ENCODE measurements at regions not wholly inside any gene's neighbourhood (a gene's known extent, or its start where the extent isn't known, plus 50 kb on each side); places are given as distances from the start of the nearest gene placed in this dataset.

DNA sequence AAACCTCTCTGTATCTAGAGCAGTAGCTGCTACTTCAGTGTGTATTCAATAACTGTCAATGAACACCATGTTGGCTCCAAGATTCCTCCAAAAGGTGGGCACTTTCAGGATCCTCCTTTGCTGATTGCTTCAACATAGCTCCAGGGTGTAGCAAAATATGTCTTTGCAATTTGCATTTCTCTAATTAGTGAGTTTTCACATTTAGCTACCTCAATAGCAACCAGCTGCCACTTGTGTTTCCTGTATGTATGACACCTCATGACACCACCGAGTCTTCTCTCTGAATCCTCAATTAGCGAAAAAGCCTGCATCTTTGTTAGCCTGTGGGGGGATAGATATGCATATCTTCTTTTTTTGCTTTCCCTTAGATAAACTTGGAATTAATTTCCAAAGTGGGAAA is 898.3 kb upstream of the FAT3 start:
- Histone ChIP-seq H2AFZ (ENCODE audit: low read depth) (no peak overlapping the region), H4K20me1 (ENCODE audit: insufficient read depth) (no peaks in the 10 kb centered on the region), H3K27me3 (ENCODE audit: insufficient read depth, low read depth) (no peaks in the 10 kb centered on the region), H3K4me3 (IDR thresholded peaks at IDR 0.05; ENCODE audit: insufficient read depth, low read depth, low read length) (no peak overlapping the region), H3K4me1 (ENCODE audit: low read depth, poor library complexity, severe bottlenecking) (no peaks in the 10 kb centered on the region), H3K79me2 (ENCODE audit: insufficient read depth, low read depth) (no peaks in the 10 kb centered on the region), H3K27ac (no peak overlapping the region), H3K4me2 (no peak overlapping the region), H3K9ac (no peak overlapping the region), H3K36me3 (ENCODE audit: insufficient read depth) (no peaks in the 10 kb centered on the region)
- TF ChIP-seq CTCF (conservative IDR thresholded peaks at IDR 0.05; ENCODE audit: low read depth, low read length): no peak

- Histone ChIP-seq H4K20me1 (ENCODE audit: insufficient read depth) (no peaks in the 10 kb centered on the region), H3K4me1 (ENCODE audit: low read depth, poor library complexity, severe bottlenecking) (no peaks in the 10 kb centered on the region), H3K27me3 (ENCODE audit: insufficient read depth, low read depth) (no peaks in the 10 kb centered on the region), H2AFZ (ENCODE audit: low read depth) (no peak overlapping the region), H3K4me2 (no peak overlapping the region), H3K4me3 (IDR thresholded peaks at IDR 0.05; ENCODE audit: insufficient read depth, low read depth, low read length) (no peak overlapping the region), H3K9ac (no peak overlapping the region), H3K36me3 (ENCODE audit: insufficient read depth) (no peaks in the 10 kb centered on the region), H3K79me2 (ENCODE audit: insufficient read depth, low read depth) (no peaks in the 10 kb centered on the region), H3K27ac (no peak overlapping the region)
- no peak for TF ChIP-seq CTCF (conservative IDR thresholded peaks at IDR 0.05; ENCODE audit: low read depth, low read length)
Observed at GRCh38 chr11:91314521-91314920, 910.1 kb upstream of the FAT3 start.

DNA sequence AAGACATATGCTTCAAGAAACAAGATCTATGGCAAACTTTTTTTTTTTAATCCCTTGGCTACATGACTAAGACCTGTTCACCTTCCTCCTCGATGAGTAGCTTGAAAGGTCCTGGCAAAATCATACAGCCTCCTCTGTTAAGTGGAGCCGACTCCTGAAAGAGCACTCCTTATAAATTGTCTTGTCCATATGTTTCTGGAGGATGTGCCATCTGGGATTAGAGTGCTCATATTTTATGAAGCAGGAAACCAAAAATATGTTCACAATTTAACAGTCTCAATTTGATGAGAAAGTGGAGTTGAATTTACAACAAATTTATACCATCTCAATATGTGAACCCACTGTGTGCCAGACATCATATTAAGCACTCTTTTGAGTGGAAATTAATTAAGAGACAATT is 912.1 kb upstream of the FAT3 start:
- Histone ChIP-seq H3K27ac (no peak overlapping the region), H3K4me3 (IDR thresholded peaks at IDR 0.05; ENCODE audit: insufficient read depth, low read depth, low read length) (no peak overlapping the region), H2AFZ (ENCODE audit: low read depth) (no peak overlapping the region), H3K36me3 (ENCODE audit: insufficient read depth) (no peaks in the 10 kb centered on the region), H3K9ac (no peak overlapping the region), H3K4me2 (no peak overlapping the region), H4K20me1 (ENCODE audit: insufficient read depth) (no peaks in the 10 kb centered on the region), H3K27me3 (ENCODE audit: insufficient read depth, low read depth) (no peaks in the 10 kb centered on the region), H3K79me2 (ENCODE audit: insufficient read depth, low read depth) (no peaks in the 10 kb centered on the region), H3K4me1 (ENCODE audit: low read depth, poor library complexity, severe bottlenecking) (no peaks in the 10 kb centered on the region)
- TF ChIP-seq CTCF (conservative IDR thresholded peaks at IDR 0.05; ENCODE audit: low read depth, low read length): no peak

DNA sequence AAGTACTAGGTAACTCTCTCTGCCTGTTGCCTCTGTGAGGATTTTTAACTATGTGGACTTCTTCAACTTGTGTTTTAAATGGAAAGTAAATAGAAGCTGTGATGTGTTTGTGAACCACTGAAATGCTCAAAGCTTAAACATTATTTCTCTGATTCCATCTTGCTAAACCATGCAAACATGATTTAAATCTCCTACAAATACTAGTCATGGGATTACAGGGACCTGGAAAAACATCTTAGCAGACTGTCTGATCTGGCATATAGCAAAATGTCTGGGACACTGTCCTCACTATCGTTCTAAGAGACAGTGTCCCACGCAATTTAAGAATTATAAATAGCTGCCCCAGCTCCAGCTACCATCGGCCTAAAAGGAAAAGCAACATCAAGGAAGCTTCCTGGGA is 914.5 kb upstream of the FAT3 start:
- H2AFZ ChIP-seq (ENCODE audit: low read depth): no peak overlapping the region
- no peaks in the 10 kb centered on the region for H4K20me1 ChIP-seq (ENCODE audit: insufficient read depth)
- no peak overlapping the region for H3K4me3 ChIP-seq (IDR thresholded peaks at IDR 0.05; ENCODE audit: insufficient read depth, low read depth, low read length)
- H3K79me2 ChIP-seq (ENCODE audit: insufficient read depth, low read depth): no peaks in the 10 kb centered on the region
- no peak overlapping the region for H3K27ac ChIP-seq
- no peaks in the 10 kb centered on the region for H3K4me1 ChIP-seq (ENCODE audit: low read depth, poor library complexity, severe bottlenecking)
- no peak for TF ChIP-seq CTCF (conservative IDR thresholded peaks at IDR 0.05; ENCODE audit: low read depth, low read length)
- H3K4me2 ChIP-seq: no peak overlapping the region
- H3K27me3 ChIP-seq (ENCODE audit: insufficient read depth, low read depth): no peaks in the 10 kb centered on the region
- no peak overlapping the region for H3K9ac ChIP-seq
- no peaks in the 10 kb centered on the region for H3K36me3 ChIP-seq (ENCODE audit: insufficient read depth)

DNA sequence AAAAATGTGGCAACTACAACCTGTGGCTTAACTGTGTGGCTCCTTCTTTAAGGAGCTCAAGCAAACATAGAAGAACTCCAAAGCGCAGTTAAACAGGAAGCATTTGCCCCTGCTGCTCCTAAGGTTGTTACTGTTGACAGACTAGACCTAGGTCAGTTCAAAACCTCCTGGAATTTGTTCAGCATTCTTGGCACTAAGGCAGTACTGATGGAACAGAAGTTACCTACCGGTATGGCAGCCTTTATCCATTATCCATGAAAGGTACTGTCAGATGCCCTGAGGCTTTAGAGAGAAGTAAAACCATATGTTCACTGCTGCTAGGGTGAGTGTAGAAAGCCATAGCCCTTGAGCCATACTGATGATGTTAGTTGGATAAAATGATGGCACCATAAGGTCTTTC is 916.5 kb upstream of the FAT3 start:
- no peak overlapping the region for H3K9ac ChIP-seq

More for the DNA sequence above, 916.5 kb upstream of the FAT3 start:
- Histone ChIP-seq H3K27me3 (ENCODE audit: insufficient read depth, low read depth) (no peaks in the 10 kb centered on the region), H3K79me2 (ENCODE audit: insufficient read depth, low read depth) (no peaks in the 10 kb centered on the region), H3K4me2 (no peak overlapping the region), H4K20me1 (ENCODE audit: insufficient read depth) (no peaks in the 10 kb centered on the region), H3K4me1 (ENCODE audit: low read depth, poor library complexity, severe bottlenecking) (no peaks in the 10 kb centered on the region), H3K4me3 (IDR thresholded peaks at IDR 0.05; ENCODE audit: insufficient read depth, low read depth, low read length) (no peak overlapping the region), H3K36me3 (ENCODE audit: insufficient read depth) (no peaks in the 10 kb centered on the region), H3K27ac (no peak overlapping the region), H2AFZ (ENCODE audit: low read depth) (no peak overlapping the region)
- TF ChIP-seq CTCF (conservative IDR thresholded peaks at IDR 0.05; ENCODE audit: low read depth, low read length): no peak
